GM10847 (cell line): ENCODE measurements at regions not wholly inside any gene's neighbourhood (a gene's known extent, or its start where the extent isn't known, plus 50 kb on each side); places are given as distances from the start of the nearest gene placed in this dataset.

Source experiments
- POLR2A ChIP-seq: IDR thresholded peaks from 2 replicates; pipeline ENCODE4 v1.6.1; 2011; ENCODE audit not compliant: insufficient read length; ENCODE audit errors: extremely low read depth

DNA sequence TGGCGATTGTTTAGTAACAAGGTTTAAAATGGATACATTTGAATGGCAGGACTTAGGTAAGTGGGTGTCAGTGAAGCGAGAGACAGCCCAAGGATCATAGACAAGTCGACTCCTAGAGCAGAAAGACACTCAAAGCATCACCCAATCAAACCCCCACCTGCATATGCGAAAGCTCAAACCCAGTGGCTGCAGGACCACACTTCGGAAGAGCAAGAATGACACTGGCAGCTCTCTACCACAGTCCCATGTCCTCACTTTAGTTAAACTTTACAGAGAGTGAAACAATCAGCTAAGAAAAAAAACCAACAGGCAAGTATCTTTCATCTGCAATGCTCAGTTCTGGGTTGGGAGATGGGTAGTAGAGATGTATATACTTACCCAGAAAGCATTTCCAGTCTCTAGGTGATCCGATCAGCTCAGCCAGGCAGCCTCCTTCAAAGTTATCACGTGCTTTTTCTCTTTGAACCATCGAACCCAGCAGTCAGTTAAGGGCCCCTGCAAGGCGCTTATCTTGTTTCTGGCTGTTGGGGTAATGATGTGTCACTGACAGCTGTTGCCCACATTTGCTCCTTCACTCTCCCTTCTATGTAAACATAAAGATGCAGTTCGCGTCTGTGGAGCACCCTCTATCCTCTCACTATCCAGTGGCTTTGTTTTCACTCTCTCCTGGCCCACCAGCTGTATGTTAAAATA lies 357.5 kb upstream of the ID2 start:
- no peak for TF ChIP-seq POLR2A

- TF ChIP-seq POLR2A = no peak
Observed at GRCh38 chr2:8324901-8325300, 357.0 kb upstream of the ID2 start.

- TF ChIP-seq POLR2A = no peak
Observed at GRCh38 chr2:8327371-8328100, 354.3 kb upstream of the ID2 start.

DNA sequence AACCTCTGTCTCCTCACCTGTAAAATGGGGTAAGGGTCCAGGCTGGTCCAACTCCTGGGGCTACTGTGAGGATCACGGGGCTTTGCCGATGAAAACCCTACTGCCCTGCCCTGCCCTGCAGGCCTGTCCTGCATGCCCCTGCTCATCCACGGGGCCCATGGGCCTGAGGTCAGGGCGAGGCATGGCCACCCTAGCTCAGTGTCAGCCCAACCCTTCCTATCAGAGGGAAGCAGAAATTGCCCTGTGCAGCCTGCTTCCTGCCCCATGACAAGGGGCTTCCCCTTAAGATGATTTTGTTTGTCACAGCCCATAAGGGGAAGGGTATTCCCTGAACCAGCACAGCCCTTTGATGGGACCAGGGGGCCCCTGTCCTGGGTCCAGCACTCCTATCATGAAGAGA lies 353.6 kb upstream of the ID2 start:
- no peak for TF ChIP-seq POLR2A

GRCh38 chr2:8329660-8330622 lies 351.9 kb upstream of the ID2 start:
- no peak for TF ChIP-seq POLR2A

DNA sequence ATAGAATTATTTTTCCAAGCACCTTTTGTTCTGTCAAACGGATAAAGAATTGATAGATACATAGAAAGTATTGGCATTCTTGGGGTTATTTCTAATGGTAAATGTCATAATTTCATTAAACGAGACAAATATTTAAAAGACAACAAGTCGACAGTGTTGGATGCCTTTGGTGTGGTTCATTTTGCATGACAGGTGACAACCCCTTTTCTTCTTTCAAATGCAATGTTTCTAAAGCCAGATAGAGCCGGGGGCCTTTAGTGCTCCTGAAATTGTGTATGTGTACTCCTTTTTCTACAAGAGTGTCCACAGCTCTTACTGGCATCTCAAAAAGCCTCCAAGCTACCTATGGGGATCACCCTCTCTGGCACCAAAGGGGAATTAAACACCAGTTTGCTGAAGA lies 350.8 kb upstream of the ID2 start:
- TF ChIP-seq POLR2A = no peak

DNA sequence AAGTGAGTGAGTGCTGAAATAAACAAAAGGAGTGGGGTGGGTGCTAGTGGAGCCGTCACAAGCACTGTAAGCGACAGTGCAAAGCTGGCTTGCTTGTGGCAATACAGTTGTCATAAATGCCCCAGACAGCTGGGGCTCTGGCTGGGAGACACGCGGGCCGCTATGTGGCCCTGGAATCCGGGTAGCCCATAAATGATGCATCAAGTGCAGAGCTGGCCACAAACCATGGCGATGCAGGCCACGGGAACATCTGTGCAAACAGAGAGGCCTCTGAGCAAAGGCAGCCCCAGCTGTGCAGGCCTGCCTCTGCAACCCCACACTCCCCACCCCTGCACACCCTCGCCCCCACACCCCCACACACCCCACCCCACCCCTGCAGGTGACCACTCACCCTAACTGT lies 349.2 kb upstream of the ID2 start:
- TF ChIP-seq POLR2A = no peak

DNA sequence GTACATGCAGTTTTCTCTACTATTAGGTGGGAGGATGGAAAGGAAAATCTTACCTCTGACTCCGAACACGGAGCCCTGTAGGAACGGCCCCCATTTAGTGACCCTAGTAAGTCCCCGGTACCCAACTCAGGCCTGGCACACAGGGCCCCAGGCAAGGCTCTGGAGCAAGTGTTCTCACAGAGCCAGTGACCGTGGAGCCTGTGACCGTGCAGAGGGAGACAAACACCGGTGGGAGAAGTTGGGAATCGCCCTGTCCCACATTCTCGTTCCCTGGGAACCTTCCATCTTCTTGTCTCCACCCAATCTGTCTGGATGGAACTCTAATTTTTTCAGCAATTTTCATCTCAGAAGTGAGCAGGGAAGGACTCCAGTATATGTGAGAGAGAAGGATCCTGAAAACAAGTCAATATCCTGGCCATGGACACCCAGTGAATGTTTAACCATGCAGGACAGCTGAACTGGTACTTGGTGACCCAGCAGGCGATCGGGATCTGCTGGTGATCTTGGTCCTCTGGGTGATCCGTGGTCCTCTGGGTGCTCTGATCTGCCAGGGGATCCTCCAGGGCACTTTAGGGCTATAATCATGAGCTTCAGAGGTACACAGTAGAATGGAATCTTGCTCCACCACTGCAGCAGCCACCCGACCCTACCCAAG lies 348.6 kb upstream of the ID2 start:
- no peak for TF ChIP-seq POLR2A

DNA sequence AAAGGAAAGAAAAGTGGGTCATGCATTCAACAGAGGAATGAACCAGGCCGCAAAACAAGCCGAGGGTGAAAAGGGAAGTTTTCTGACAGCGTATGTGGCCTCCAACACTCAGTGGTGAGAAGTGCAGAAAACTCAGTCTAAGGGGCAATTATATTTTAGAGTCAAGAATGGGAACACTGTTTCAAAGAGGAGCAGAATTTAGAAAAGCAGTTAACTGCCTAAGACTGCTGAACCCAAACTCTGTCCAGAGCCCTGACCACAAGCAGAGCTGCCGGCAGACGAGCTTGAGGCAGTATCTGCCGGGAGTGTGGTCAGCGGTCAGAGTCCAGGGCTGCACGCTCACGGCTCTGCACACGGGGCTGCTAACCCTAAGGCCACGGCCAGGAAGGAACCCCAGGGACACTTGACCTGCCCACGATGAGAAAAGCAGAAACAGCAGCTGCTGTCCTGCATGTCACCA lies 347.0 kb upstream of the ID2 start:
- TF ChIP-seq POLR2A = no peak

DNA sequence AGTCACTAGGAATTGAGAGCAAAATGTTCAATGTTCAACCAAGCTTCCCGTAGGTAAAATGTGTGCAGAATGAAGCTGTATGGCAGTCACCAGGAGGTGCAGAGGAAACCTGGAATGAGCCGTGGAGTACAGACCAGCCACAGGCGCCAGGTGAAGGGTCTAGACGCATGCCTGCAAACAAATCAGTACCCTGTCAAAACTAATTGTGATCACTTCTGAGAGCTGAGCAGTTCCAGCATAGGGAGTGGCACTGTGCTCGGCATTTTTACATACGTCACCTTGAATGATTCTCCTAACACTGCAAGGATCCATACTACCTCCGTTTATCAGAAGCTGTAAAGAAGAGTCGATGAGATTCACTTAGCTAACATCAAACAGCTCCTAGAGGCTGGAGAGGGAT lies 346.1 kb upstream of the ID2 start:
- TF ChIP-seq POLR2A = no peak

DNA sequence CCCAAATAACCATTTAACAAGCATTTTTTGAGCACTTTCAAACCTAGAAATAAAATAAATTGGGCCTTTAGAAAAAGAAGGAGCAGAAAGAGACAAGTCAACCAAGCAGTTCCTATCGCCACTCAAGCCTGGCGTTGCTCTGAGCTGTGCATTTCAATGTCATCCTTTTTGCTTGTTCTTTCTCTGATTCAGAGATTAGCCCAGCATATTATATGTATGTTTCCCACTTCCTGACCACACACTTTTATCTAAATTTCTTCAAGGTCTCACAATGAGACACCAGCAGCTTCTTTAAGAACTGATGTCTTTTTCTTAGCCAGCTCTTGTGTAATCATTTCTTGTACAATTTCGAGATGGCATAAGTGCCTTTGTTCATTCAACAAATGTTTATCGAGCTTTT lies 344.5 kb upstream of the ID2 start:
- TF ChIP-seq POLR2A = no peak

GRCh38 chr2:8342407-8342806 lies 339.4 kb upstream of the ID2 start:
- no peak for TF ChIP-seq POLR2A

DNA sequence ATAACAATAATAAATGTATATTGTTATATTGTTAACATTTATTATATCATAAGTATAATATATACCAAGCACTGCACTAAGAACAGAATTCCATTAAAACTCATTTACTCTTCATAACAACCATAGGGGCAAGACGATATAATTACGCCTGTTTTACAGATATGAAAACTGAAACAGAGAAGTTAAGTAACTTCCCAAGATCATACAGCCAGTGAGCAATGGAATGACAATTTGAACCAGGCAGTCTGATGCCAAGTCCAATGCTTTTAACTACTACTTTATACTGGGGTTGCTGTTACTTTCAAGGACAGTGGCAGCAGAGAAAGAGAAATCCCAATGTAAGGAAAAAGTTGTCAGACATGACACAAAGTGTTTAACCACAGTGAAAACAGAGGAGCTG lies 338.8 kb upstream of the ID2 start:
- TF ChIP-seq POLR2A = no peak

DNA sequence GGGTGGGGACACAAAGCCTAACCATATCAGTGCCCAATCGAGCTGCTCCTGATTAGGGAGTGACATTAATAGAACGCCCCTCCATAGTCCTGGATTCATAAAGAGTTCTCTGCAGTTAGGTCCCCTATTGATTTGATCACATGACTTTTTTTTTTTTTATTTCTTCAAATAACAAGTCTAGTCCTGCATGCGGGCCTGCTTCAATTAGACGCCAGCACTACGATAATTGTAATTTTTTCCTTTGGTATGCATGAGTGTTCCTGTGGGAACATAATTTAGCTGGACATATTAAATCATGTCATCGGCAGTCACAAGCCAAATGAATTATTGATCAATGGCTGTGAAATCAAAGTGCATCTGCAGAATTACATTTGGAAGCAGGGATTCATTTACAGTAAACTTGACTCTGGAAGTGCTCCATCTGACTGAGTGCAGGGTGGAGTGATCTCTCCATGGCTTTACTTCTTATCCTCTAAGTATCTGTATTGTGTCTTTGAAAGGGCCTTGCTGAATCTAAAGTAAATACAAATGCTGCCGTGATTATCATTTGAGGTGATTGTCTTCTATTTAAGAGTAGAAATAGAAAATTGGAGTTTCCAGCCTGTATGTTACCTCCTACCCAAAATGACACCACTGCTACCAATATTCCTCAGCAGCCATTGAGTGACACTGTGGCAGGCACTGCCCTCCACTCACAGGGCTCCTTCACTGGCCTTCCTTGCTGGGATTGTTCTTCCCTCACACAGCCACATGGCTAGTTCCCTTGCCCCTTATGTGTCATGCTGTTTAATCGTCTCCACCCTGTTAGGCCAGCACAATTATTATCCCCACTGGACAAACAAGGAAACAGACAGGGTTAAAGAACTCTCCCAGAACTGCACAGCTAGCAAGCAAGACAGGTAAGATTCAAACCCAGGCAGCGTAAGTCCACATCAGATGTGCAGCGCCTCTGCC lies 337.4 kb upstream of the ID2 start:
- no peak for TF ChIP-seq POLR2A
